GM18870 (cell line): ENCODE measurements at regions not wholly inside any gene's neighbourhood (a gene's known extent, or its start where the extent isn't known, plus 50 kb on each side); places are given as distances from the start of the nearest gene placed in this dataset.
A peak's percentile ranks its signal among the peaks of the same experiment; 100 is the strongest.
"Not testable (repeated sequence)": the region's sequence is repeated elsewhere in the genome, so short reads cannot be mapped to it uniquely, and the experiment has no call there.

Experiments used
- ATAC-seq: cut with Tn5 transposase; IDR thresholded peaks from one replicate; pipeline ENCODE4 v1.9.1; 2021; ENCODE audit warnings: moderate library complexity; ENCODE audit not compliant: unreplicated experiment

- no peak for ATAC-seq
Observed at GRCh38 chr3:106428565-106428994, 559.8 kb upstream of the CBLB start.

- no peak for ATAC-seq
Observed at GRCh38 chr3:106431721-106432120, 562.9 kb upstream of the CBLB start.

- no peak for ATAC-seq
Observed at GRCh38 chr3:106435899-106436453, 567.2 kb upstream of the CBLB start.

GRCh38 chr3:106438887-106439286, 570.1 kb upstream of the CBLB start:
- ATAC-seq: no peak

GRCh38 chr3:106440672-106441071, 571.9 kb upstream of the CBLB start:
- peak; percentile 53 for ATAC-seq

GRCh38 chr3:106446271-106446670, 577.5 kb upstream of the CBLB start:
- no peak for ATAC-seq

GRCh38 chr3:106447723-106448301, 579.0 kb upstream of the CBLB start:
- ATAC-seq: no peak

GRCh38 chr3:106448372-106448966, 579.7 kb upstream of the CBLB start:
- not testable (repeated sequence) for ATAC-seq

GRCh38 chr3:106452096-106452495, 583.3 kb upstream of the CBLB start:
- no peak for ATAC-seq

- ATAC-seq: no peak
Observed at GRCh38 chr3:106454497-106454896, 585.7 kb upstream of the CBLB start.

GRCh38 chr3:106457281-106458180, 588.7 kb upstream of the CBLB start:
- peak; percentile 99 for ATAC-seq

- ATAC-seq: no peak
Observed at GRCh38 chr3:106458952-106459351, 590.1 kb upstream of the CBLB start.

GRCh38 chr3:106466881-106467280, 598.1 kb upstream of the CBLB start:
- no peak for ATAC-seq

- no peak for ATAC-seq
Observed at GRCh38 chr3:106473576-106474475, 605.0 kb upstream of the CBLB start.

GRCh38 chr3:106482451-106482850, 613.6 kb upstream of the CBLB start:
- no peak for ATAC-seq

- ATAC-seq: no peak
Observed at GRCh38 chr3:106485217-106485616, 616.4 kb upstream of the CBLB start.

- no peak for ATAC-seq
Observed at GRCh38 chr3:106485802-106486201, 617.0 kb upstream of the CBLB start.

- ATAC-seq: not testable (repeated sequence)
Observed at GRCh38 chr3:106486945-106487639, 618.3 kb upstream of the CBLB start.

- no peak for ATAC-seq
Observed at GRCh38 chr3:106488331-106488730, 619.5 kb upstream of the CBLB start.

- ATAC-seq: no peak
Observed at GRCh38 chr3:106491796-106492195, 623.0 kb upstream of the CBLB start.
